GM21786 (cell line): ENCODE measurements at regions not wholly inside any gene's neighbourhood (a gene's known extent, or its start where the extent isn't known, plus 50 kb on each side); places are given as distances from the start of the nearest gene placed in this dataset.
"Not testable (repeated sequence)": the region's sequence is repeated elsewhere in the genome, so short reads cannot be mapped to it uniquely, and the experiment has no call there.

ENCODE experiments used
- ATAC-seq: cut with Tn5 transposase; IDR thresholded peaks from one replicate; pipeline ENCODE4 v1.9.1; 2021; ENCODE audit not compliant: unreplicated experiment

- ATAC-seq = no peak
Observed at GRCh38 chr7:80082213-80082612, 52.4 kb upstream of the GNAI1 start.

GRCh38 chr7:80078886-80079285, 55.7 kb upstream of the GNAI1 start:
- ATAC-seq = no peak

GRCh38 chr7:80078159-80078731, 56.4 kb upstream of the GNAI1 start:
- ATAC-seq = no peak

GRCh38 chr7:80070391-80070790, 64.2 kb upstream of the GNAI1 start:
- no peak for ATAC-seq

- no peak for ATAC-seq
Observed at GRCh38 chr7:80066639-80067038, 68.0 kb upstream of the GNAI1 start.

GRCh38 chr7:80063834-80064233, 70.8 kb upstream of the GNAI1 start:
- ATAC-seq = no peak

GRCh38 chr7:80060218-80060806, 74.3 kb upstream of the GNAI1 start:
- no peak for ATAC-seq

GRCh38 chr7:80057488-80057887, 77.1 kb upstream of the GNAI1 start:
- ATAC-seq = no peak

GRCh38 chr7:80054356-80054755, 80.3 kb upstream of the GNAI1 start:
- no peak for ATAC-seq

- ATAC-seq = no peak
Observed at GRCh38 chr7:80053124-80053523, 81.5 kb upstream of the GNAI1 start.

GRCh38 chr7:80047856-80048459, 86.7 kb upstream of the GNAI1 start:
- ATAC-seq = no peak

- no peak for ATAC-seq
Observed at GRCh38 chr7:80047032-80047431, 87.6 kb upstream of the GNAI1 start.

GRCh38 chr7:80044796-80045195, 89.8 kb upstream of the GNAI1 start:
- no peak for ATAC-seq

GRCh38 chr7:80040752-80041151, 93.9 kb upstream of the GNAI1 start:
- no peak for ATAC-seq

GRCh38 chr7:80040335-80040734, 94.3 kb upstream of the GNAI1 start:
- ATAC-seq = no peak

GRCh38 chr7:80039251-80039884, 95.3 kb upstream of the GNAI1 start:
- no peak for ATAC-seq

- no peak for ATAC-seq
Observed at GRCh38 chr7:80037689-80038088, 96.9 kb upstream of the GNAI1 start.

GRCh38 chr7:80036107-80036506, 98.5 kb upstream of the GNAI1 start:
- ATAC-seq = no peak

GRCh38 chr7:80028717-80029116, 105.9 kb upstream of the GNAI1 start:
- ATAC-seq = no peak

- no peak for ATAC-seq
Observed at GRCh38 chr7:80027611-80028173, 106.9 kb upstream of the GNAI1 start.

GRCh38 chr7:80026766-80027165, 107.9 kb upstream of the GNAI1 start:
- no peak for ATAC-seq

GRCh38 chr7:80020277-80020676, 114.4 kb upstream of the GNAI1 start:
- ATAC-seq = not testable (repeated sequence)
